Large intestine (tissue), 3 donors: ENCODE measurements at regions not wholly inside any gene's neighbourhood (a gene's known extent, or its start where the extent isn't known, plus 50 kb on each side); places are given as distances from the start of the nearest gene placed in this dataset.
"Not testable (repeated sequence)": the region's sequence is repeated elsewhere in the genome, so short reads cannot be mapped to it uniquely, and the experiment has no call there.

Experiments
- DNase-seq, 2 donors: peaks; one replicate each; pipeline versions ENCODE4 v3.0.0 to v3.0.0-alpha.2; 2013
- H3K27ac ChIP-seq: one replicate; pipeline ENCODE4 v1.5.1; 2013; ENCODE audit warnings: low read length
- H3K27me3 ChIP-seq: 2 replicates; pipeline ENCODE4 v1.6.1; 2013; ENCODE audit warnings: low read length; ENCODE audit not compliant: control insufficient read depth, insufficient read depth
- H3K36me3 ChIP-seq: 2 replicates; pipeline ENCODE4 v1.6.1; 2013; ENCODE audit warnings: low read length; ENCODE audit not compliant: control insufficient read depth, insufficient read depth
- H3K4me1 ChIP-seq: one replicate; pipeline ENCODE4 v1.6.1; 2013; ENCODE audit warnings: low read length; ENCODE audit not compliant: control insufficient read depth, insufficient read depth
- H3K4me3 ChIP-seq: one replicate; pipeline ENCODE4 v1.5.1; 2013; ENCODE audit warnings: low read length
- H3K9me3 ChIP-seq: one replicate; pipeline ENCODE4 v1.6.1; 2013; ENCODE audit warnings: mild to moderate bottlenecking, low read depth, low read length, moderate library complexity; ENCODE audit not compliant: control insufficient read depth
- WGBS: methylation state at CpG from one replicate; pipeline ENCODE4 v1.1.5; 2013; ENCODE audit warnings: low lambda C conversion rate; ENCODE audit not compliant: insufficient coverage; 5-methylcytosine and 5-hydroxymethylcytosine counted together

- H3K9me3 ChIP-seq: no peaks in the 10 kb centered on the region
- H3K4me3 ChIP-seq: no peak overlapping the region
- peak in 1 of 2 donors; percentile 46 for DNase-seq
- H3K27ac ChIP-seq: no peak overlapping the region
- WGBS: no CpG with 5 or more reads among the region's 2 CpGs
- no peaks in the 10 kb centered on the region for H3K36me3 ChIP-seq
- no peaks in the 10 kb centered on the region for H3K4me1 ChIP-seq
- peaks cover 3% of the 10 kb centered on the region for H3K27me3 ChIP-seq
Observed at GRCh38 chr2:175282886-175283285, 101.4 kb upstream of the ATP5MC3 start.

DNA sequence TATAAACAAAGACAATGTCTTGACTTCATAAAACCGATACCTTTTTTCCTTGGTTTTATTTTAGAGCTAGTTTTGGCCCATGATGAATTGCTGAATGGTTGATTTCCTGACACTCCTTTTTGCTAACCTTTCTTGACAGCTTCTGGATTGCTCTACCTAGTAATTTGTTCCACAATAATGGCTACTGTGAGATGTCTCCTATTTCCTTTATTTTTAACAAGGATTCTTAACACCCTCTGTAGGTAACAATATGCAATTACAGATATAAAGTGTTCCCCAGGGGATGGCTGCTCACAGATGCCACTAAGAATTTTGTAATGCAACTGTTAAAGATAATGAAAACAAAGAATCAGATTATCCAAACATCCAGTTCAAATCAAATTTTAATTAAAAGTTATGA is 100.8 kb upstream of the ATP5MC3 start:
- Histone ChIP-seq H3K9me3 (no peaks in the 10 kb centered on the region), H3K4me1 (no peaks in the 10 kb centered on the region), H3K27me3 (peaks cover 2% of the 10 kb centered on the region), H3K36me3 (no peaks in the 10 kb centered on the region), H3K4me3 (no peak overlapping the region), H3K27ac (no peak overlapping the region)
- peak in 1 of 2 donors; percentile 16 for DNase-seq
- WGBS: 83% methylated on average over 1 of the region's 1 CpG

- Histone ChIP-seq H3K27ac (no peak overlapping the region), H3K36me3 (no peaks in the 10 kb centered on the region), H3K4me1 (no peaks in the 10 kb centered on the region), H3K27me3 (peaks cover 6% of the 10 kb centered on the region), H3K4me3 (no peak overlapping the region), H3K9me3 (no peaks in the 10 kb centered on the region)
- no peak for DNase-seq
- no CpG with 5 or more reads among the region's 2 CpGs for WGBS
Observed at GRCh38 chr2:175277772-175278171, 96.3 kb upstream of the ATP5MC3 start.

DNA sequence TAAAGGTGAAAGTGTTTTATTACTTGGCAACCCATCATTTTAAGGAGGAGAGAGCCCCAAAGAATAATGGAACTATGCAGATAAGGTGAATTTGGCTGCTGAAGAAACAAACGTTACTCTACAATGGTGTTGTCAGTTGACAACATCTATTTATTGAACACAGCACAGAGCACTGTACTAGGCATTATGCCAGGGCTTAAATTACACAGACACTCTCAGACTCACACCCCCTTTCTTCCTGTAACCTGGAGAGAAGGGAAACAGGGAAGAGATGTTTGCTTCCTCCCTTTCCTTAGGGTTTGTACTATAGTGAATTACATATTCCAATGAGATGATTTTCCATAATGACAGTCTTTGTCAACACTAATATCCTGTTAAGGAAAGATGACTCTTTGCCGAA is 94.0 kb upstream of the ATP5MC3 start:
- Histone ChIP-seq H3K27me3 (peaks cover 9% of the 10 kb centered on the region), H3K4me3 (no peak overlapping the region), H3K27ac (no peak overlapping the region), H3K9me3 (no peaks in the 10 kb centered on the region), H3K4me1 (no peaks in the 10 kb centered on the region), H3K36me3 (no peaks in the 10 kb centered on the region)
- whole genome bisulfite sequencing: 80% methylated on average over 1 of the region's 2 CpGs
- DNase-seq: no peak

GRCh38 chr2:175259164-175259563 is 77.7 kb upstream of the ATP5MC3 start:
- peaks cover 4% of the 10 kb centered on the region for H3K27me3 ChIP-seq
- no peak overlapping the region for H3K4me3 ChIP-seq
- no peaks in the 10 kb centered on the region for H3K4me1 ChIP-seq
- no CpG with 5 or more reads among the region's 1 CpG for WGBS
- H3K36me3 ChIP-seq: no peaks in the 10 kb centered on the region
- DNase-seq: no peak
- no peak overlapping the region for H3K27ac ChIP-seq
- H3K9me3 ChIP-seq: peaks cover 4% of the 10 kb centered on the region

DNA sequence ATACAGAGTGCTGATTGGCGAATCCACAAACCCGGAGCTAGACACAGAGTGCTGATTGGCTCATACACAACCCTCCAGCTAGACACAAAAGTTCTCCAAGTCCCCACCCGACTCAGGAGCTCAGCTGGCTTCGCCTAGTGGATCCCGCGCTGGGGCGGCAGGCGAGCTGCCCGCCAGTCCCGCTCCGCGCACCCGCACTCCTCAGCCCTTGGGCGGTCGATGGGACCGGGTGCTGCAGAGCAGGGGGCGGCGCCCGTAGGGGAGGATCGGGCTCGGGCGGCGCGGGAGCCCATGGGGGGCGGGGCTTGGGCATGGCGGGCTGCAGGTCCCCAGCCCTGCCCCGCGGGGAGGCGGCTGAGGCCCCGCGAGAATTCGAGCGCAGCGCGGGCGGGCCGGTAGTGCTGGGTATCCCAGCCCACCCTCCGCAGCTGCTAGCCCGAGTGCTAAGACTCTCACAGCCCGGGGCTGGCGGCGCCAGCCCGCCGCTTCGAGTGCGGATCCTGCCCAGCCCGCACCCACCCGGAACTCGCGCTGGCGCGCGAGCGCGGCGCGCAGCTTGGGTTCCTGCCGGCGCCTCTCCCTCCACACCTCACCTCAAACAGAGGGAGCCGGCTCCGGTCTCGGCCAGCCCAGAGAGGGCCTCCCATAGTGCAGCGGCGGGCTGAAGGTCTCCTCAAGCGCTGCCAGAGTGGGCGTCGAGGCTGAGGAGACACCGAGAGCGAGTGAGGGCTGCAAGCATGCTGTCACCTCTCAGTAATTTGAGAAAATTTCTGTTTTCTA is 75.5 kb upstream of the ATP5MC3 start:
- DNase-seq: no peak
- no CpG with 5 or more reads among the region's 69 CpGs for WGBS
- Histone ChIP-seq H3K4me1 (no peaks in the 10 kb centered on the region), H3K27ac (no peak overlapping the region), H3K36me3 (no peaks in the 10 kb centered on the region), H3K9me3 (peaks cover 4% of the 10 kb centered on the region), H3K4me3 (no peak overlapping the region), H3K27me3 (peaks cover 2% of the 10 kb centered on the region)

DNA sequence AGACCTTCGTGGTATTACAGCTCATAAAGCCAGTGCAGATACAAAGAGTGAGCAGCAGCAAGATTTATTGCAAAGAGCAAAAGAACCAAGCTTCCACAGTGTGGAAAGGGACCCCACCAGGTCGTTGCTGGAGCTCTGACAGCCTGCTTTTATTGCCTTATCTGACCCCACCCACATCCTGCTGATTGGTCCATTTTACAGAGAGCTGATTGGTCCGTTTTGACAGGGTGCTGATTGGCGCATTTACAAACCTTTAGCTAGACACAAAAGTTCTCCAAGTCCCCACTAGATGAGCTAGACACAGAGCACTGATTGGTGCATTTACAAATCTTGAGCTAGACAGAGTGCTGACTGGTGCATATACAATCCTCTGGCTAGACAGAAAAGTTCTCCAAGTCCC is 74.9 kb upstream of the ATP5MC3 start:
- H3K9me3 ChIP-seq, H3K36me3 ChIP-seq, H3K4me1 ChIP-seq, H3K27me3 ChIP-seq, H3K4me3 ChIP-seq, H3K27ac ChIP-seq, DNase-seq: not testable (repeated sequence)
- no CpG with 5 or more reads among the region's 4 CpGs for WGBS

DNA sequence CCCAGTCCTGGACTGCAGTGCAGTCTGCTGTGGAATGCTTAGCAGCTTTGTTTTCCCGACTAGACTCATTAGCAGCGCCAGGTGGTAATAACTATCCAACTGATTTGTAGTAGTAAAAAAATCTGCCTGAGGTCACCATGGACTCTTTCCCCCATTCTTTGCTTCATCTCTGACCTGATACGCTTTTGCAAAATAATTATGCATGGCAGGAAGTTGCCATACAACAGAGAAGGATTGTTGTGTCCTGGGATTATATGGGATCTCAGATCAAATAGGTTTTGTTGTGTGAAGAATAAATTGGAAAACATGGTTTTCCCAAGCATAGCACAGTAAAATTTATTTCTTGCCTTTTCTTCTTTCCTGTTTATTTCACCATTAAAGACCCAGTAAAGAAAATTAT is 72.4 kb upstream of the ATP5MC3 start:
- no peaks in the 10 kb centered on the region for H3K36me3 ChIP-seq
- peaks cover 4% of the 10 kb centered on the region for H3K9me3 ChIP-seq
- no peak for DNase-seq
- H3K4me1 ChIP-seq: no peaks in the 10 kb centered on the region
- WGBS: no CpG with 5 or more reads among the region's 3 CpGs
- H3K27me3 ChIP-seq: peaks cover 2% of the 10 kb centered on the region
- no peak overlapping the region for H3K4me3 ChIP-seq
- H3K27ac ChIP-seq: no peak overlapping the region

GRCh38 chr2:175251425-175252041 is 70.0 kb upstream of the ATP5MC3 start:
- no peaks in the 10 kb centered on the region for H3K4me1 ChIP-seq
- DNase-seq: peak in 1 of 2 donors; percentile 11
- no peaks in the 10 kb centered on the region for H3K36me3 ChIP-seq
- H3K4me3 ChIP-seq: no peak overlapping the region
- H3K9me3 ChIP-seq: no peaks in the 10 kb centered on the region
- no peak overlapping the region for H3K27ac ChIP-seq
- 20% methylated on average over 1 of the region's 5 CpGs for WGBS
- H3K27me3 ChIP-seq: peaks cover 5% of the 10 kb centered on the region

GRCh38 chr2:175247159-175247558 is 65.6 kb upstream of the ATP5MC3 start:
- Histone ChIP-seq H3K9me3 (no peaks in the 10 kb centered on the region), H3K27me3 (peaks cover 9% of the 10 kb centered on the region), H3K4me1 (no peaks in the 10 kb centered on the region), H3K36me3 (no peaks in the 10 kb centered on the region), H3K4me3 (no peak overlapping the region), H3K27ac (no peak overlapping the region)
- DNase-seq: no peak

DNA sequence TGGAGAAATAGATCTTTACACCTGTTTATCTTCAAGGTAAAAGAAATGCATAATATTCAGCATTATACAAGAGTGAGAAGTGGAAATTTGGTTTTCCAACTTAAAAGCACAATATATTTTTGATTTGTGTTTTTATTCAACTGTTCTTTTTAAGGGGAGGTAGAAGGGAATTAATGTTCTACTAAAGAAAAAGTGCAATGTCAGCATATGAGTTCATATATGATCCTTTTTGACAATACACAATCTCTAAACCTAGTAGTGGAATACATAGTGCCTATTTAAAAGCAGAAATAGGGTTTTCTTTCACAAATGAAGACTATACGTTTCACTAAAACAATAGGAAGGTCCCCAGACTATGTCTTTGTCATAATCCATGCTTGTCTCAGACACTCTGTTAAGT is 63.2 kb upstream of the ATP5MC3 start:
- H3K4me3 ChIP-seq: no peak overlapping the region
- H3K27ac ChIP-seq: no peak overlapping the region
- no peaks in the 10 kb centered on the region for H3K36me3 ChIP-seq
- whole genome bisulfite sequencing: no CpG with 5 or more reads among the region's 1 CpG
- H3K4me1 ChIP-seq: no peaks in the 10 kb centered on the region
- no peak for DNase-seq
- H3K9me3 ChIP-seq: no peaks in the 10 kb centered on the region
- peaks cover 9% of the 10 kb centered on the region for H3K27me3 ChIP-seq
